HepG2 (cell line): ENCODE measurements at regions not wholly inside any gene's neighbourhood (a gene's known extent, or its start where the extent isn't known, plus 50 kb on each side); places are given as distances from the start of the nearest gene placed in this dataset.

ENCODE experiments used
- ATF4 ChIP-seq, 2 experiments: fragments of 450-650 bp in 1 of 2; sonication (generic) in 1 of 2; formaldehyde crosslinking; IDR thresholded peaks; 2 replicates each; pipeline versions ENCODE4 v1.5.0 to v1.8.0; 2020 to 2022; ENCODE audit warnings: mild to moderate bottlenecking in 1 of 2, missing genetic modification reagents in 1 of 2
- CREB1 ChIP-seq, 2 experiments: fragments of 450-650 bp in 1 of 2; IDR thresholded peaks; 2 replicates each; pipeline ENCODE4 v1.6.1; 2016 to 2017; ENCODE audit warnings: control low read depth in 1 of 2, mild to moderate bottlenecking in 1 of 2, missing compliant biosample characterization in 1 of 2, missing genetic modification characterization in 1 of 2
- CTCF ChIP-seq: sonication (generic); formaldehyde crosslinking; IDR thresholded peaks from 2 replicates; pipeline ENCODE4 v1.5.0; 2020; ENCODE audit warnings: mild to moderate bottlenecking, missing genetic modification reagents, moderate library complexity
- NFE2L1 ChIP-seq: sonication (generic); formaldehyde crosslinking; IDR thresholded peaks from 2 replicates; pipeline ENCODE4 v1.4.0; 2020; ENCODE audit warnings: missing genetic modification reagents, mild to moderate bottlenecking, borderline replicate concordance
- PCBP1 ChIP-seq: fragments of 200-400 bp; formaldehyde crosslinking; IDR thresholded peaks from 2 replicates; pipeline ENCODE4 v1.6.1; 2017; ENCODE audit warnings: mild to moderate bottlenecking, low read depth, low read length, borderline replicate concordance
- TF ChIP-seq, protein P1 (sequence below): IDR thresholded peaks from 2 replicates; pipeline ENCODE4 v1.6.1; 2016; ENCODE audit warnings: low read depth, borderline replicate concordance
- TF ChIP-seq, protein P2 (sequence below), 2 experiments: sonication (generic) in 1 of 2; formaldehyde crosslinking in 1 of 2; IDR thresholded peaks; 2 replicates each; pipeline versions ENCODE4 v1.5.1 to v1.6.1; 2011 to 2020; ENCODE audit warnings: borderline replicate concordance in 1 of 2, low read depth in 1 of 2, low read length in 1 of 2, mild to moderate bottlenecking in 1 of 2, missing genetic modification reagents in 1 of 2, moderate library complexity in 1 of 2

DNA sequence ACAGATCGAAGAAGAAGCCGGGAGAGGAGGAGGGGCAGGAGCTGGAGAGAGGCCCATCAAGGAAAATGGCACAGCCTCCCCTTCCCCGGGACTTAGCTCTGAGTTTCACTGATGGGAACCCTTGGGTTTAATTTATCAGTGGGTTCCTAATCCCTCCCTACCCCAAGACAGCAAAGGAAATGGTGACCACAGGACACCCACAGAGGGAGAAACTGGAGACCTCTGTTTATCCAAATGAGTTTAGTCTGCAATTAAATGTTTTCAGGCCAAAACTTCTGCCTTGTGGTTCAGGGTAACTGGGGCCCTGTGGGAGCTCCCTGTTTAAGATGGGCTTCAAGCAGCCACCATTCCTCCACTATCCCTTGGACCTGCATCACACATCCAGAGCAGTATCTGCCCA lies 190.8 kb upstream of the TOPAZ1 start:
- TF ChIP-seq CTCF (CRISPR knock-in tag), result no peak
- no peak for TF ChIP-seq CREB1 (IDR thresholded peaks at IDR 0.05)
- TF ChIP-seq CREB1 (CRISPR knock-in tag; IDR thresholded peaks at IDR 0.05), result no peak
- TF ChIP-seq NFE2L1 (CRISPR knock-in tag), result no peak
- TF ChIP-seq, protein P1, sequence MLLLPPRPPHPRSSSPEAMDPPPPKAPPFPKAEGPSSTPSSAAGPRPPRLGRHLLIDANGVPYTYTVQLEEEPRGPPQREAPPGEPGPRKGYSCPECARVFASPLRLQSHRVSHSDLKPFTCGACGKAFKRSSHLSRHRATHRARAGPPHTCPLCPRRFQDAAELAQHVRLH (CRISPR knock-in tag), result no peak
- TF ChIP-seq, protein P2, sequence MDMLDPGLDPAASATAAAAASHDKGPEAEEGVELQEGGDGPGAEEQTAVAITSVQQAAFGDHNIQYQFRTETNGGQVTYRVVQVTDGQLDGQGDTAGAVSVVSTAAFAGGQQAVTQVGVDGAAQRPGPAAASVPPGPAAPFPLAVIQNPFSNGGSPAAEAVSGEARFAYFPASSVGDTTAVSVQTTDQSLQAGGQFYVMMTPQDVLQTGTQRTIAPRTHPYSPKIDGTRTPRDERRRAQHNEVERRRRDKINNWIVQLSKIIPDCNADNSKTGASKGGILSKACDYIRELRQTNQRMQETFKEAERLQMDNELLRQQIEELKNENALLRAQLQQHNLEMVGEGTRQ (IDR thresholded peaks at IDR 0.05; ENCODE audit: low read depth, low read length), result no peak
- TF ChIP-seq, protein P2 (CRISPR knock-in tag; IDR thresholded peaks at IDR 0.05; ENCODE audit: borderline replicate concordance), result no peak
- no peak for TF ChIP-seq PCBP1
- TF ChIP-seq ATF4 (CRISPR knock-in tag; IDR thresholded peaks at IDR 0.05), result no peak
